GM23338 (cell line): ENCODE measurements at regions not wholly inside any gene's neighbourhood (a gene's known extent, or its start where the extent isn't known, plus 50 kb on each side); places are given as distances from the start of the nearest gene placed in this dataset.

Experiments
- ATAC-seq: fragments of 200-7000 bp; cut with Tn5 transposase; 3 replicates; pipeline ENCODE4 v1.9.1; 2020
- DNase-seq: peaks from one replicate; pipeline ENCODE4 v3.0.0-alpha.2; 2015; ENCODE audit warnings: low spot score
- H2AFZ ChIP-seq: fragments of 200-600 bp; sonication (generic); 2 replicates; pipeline ENCODE4 v1.8.0; 2016; ENCODE audit warnings: antibody characterized with exemption, mild to moderate bottlenecking, moderate library complexity
- H3F3A ChIP-seq: fragments of 200-600 bp; sonication (generic); replicated peaks from 2 replicates; pipeline ENCODE4 v1.8.0; 2017; ENCODE audit warnings: antibody characterized with exemption, mixed run types, low read depth
- H3K27ac ChIP-seq: fragments of 200-600 bp; sonication (generic); 2 replicates; pipeline ENCODE4 v1.6.1; 2016; ENCODE audit warnings: low read depth
- H3K27me3 ChIP-seq: fragments of 200-600 bp; sonication (generic); 2 replicates; pipeline ENCODE4 v1.8.0; 2016; ENCODE audit warnings: mild to moderate bottlenecking, mixed run types, moderate library complexity; ENCODE audit not compliant: insufficient read depth
- H3K36me3 ChIP-seq: fragments of 200-600 bp; sonication (generic); 2 replicates; pipeline ENCODE4 v1.8.0; 2016; ENCODE audit warnings: mild to moderate bottlenecking; ENCODE audit not compliant: insufficient read depth
- H3K4me1 ChIP-seq: fragments of 200-600 bp; sonication (generic); 2 replicates; pipeline ENCODE4 v1.8.0; 2016; ENCODE audit warnings: mild to moderate bottlenecking, moderate library complexity; ENCODE audit not compliant: insufficient read depth
- H3K4me2 ChIP-seq: fragments of 200-600 bp; sonication (generic); 2 replicates; pipeline ENCODE4 v1.7.1; 2017; ENCODE audit warnings: mixed run types
- H3K4me3 ChIP-seq: fragments of 200-600 bp; sonication (generic); 2 replicates; pipeline ENCODE4 v1.6.1; 2016; ENCODE audit warnings: mixed run types
- H3K79me2 ChIP-seq: fragments of 200-600 bp; sonication (generic); replicated peaks from 2 replicates; pipeline ENCODE4 v1.8.0; 2017; ENCODE audit warnings: mild to moderate bottlenecking; ENCODE audit not compliant: insufficient read depth
- H3K9me2 ChIP-seq: fragments of 200-600 bp; sonication (generic); 2 replicates; pipeline ENCODE4 v1.8.0; 2017; ENCODE audit not compliant: insufficient read depth
- H4K20me1 ChIP-seq: fragments of 200-600 bp; sonication (generic); replicated peaks from 2 replicates; pipeline ENCODE4 v1.8.0; 2017; ENCODE audit warnings: mild to moderate bottlenecking; ENCODE audit not compliant: insufficient read depth
- H3K27ac Mint-ChIP-seq: 2 replicates; pipeline ENCODE4 v1.8.0; 2020; ENCODE audit warnings: inconsistent platforms, mild to moderate bottlenecking, moderate library complexity, mixed read lengths
- H3K27me3 Mint-ChIP-seq: 3 replicates; pipeline ENCODE4 v1.8.0; 2022; ENCODE audit warnings: low read depth, mild to moderate bottlenecking, moderate library complexity, mixed read lengths, inconsistent platforms; ENCODE audit not compliant: insufficient read depth, poor library complexity
- H3K36me3 Mint-ChIP-seq: 3 replicates; pipeline ENCODE4 v1.8.0; 2021; ENCODE audit warnings: low read depth, mild to moderate bottlenecking, inconsistent platforms, moderate library complexity, mixed read lengths
- H3K4me1 Mint-ChIP-seq: 3 replicates; pipeline ENCODE4 v1.8.0; 2020; ENCODE audit warnings: mild to moderate bottlenecking, inconsistent platforms, mixed read lengths
- H3K4me3 Mint-ChIP-seq: 3 replicates; pipeline ENCODE4 v1.8.0; 2021; ENCODE audit warnings: moderate library complexity, mild to moderate bottlenecking, inconsistent platforms, mixed read lengths
- H3K9me3 Mint-ChIP-seq: 3 replicates; pipeline ENCODE4 v1.8.0; 2020; ENCODE audit warnings: moderate library complexity, mild to moderate bottlenecking, inconsistent platforms, mixed read lengths
- CREB1 ChIP-seq: fragments of 250-450 bp; sonication (Bioruptor Pico); IDR thresholded peaks from 2 replicates; pipeline ENCODE4 v1.5.0; 2020; ENCODE audit warnings: low read depth, mild to moderate bottlenecking, moderate library complexity
- EZH2 ChIP-seq: fragments of 200-600 bp; sonication (generic); IDR thresholded peaks from one replicate; pipeline ENCODE4 v1.8.0; 2017; ENCODE audit warnings: antibody characterized with exemption, mild to moderate bottlenecking, low read depth; ENCODE audit not compliant: unreplicated experiment
- EZH2phosphoT487 ChIP-seq: fragments of 200-600 bp; sonication (generic); IDR thresholded peaks from one replicate; pipeline ENCODE4 v1.8.1; 2018; ENCODE audit warnings: antibody characterized with exemption; ENCODE audit not compliant: unreplicated experiment
- JUNB ChIP-seq: IDR thresholded peaks from one replicate; pipeline ENCODE4 v1.6.1; 2016; ENCODE audit warnings: antibody characterized with exemption; ENCODE audit not compliant: unreplicated experiment
- NANOG ChIP-seq: IDR thresholded peaks from 2 replicates; pipeline ENCODE4 v1.6.1; 2016; ENCODE audit warnings: antibody characterized with exemption, borderline replicate concordance
- POLR2AphosphoS5 ChIP-seq: IDR thresholded peaks from 2 replicates; pipeline ENCODE4 v1.6.1; 2016; ENCODE audit warnings: antibody characterized with exemption, low read depth
- REST ChIP-seq: IDR thresholded peaks from one replicate; pipeline ENCODE4 v1.6.1; 2018; ENCODE audit warnings: antibody characterized with exemption; ENCODE audit not compliant: unreplicated experiment
- STAT1 ChIP-seq: IDR thresholded peaks from one replicate; pipeline ENCODE4 v1.6.1; 2016; ENCODE audit warnings: antibody characterized with exemption; ENCODE audit not compliant: unreplicated experiment
- ZNF114 ChIP-seq: fragments of 250-450 bp; sonication (Bioruptor Pico); IDR thresholded peaks from 2 replicates; pipeline ENCODE4 v1.5.0; 2020; ENCODE audit warnings: mild to moderate bottlenecking, moderate library complexity
- ZNF331 ChIP-seq: fragments of 250-450 bp; sonication (Bioruptor Pico); IDR thresholded peaks from 2 replicates; pipeline ENCODE4 v1.5.0; 2020; ENCODE audit warnings: low read depth, mild to moderate bottlenecking, moderate library complexity
- ZNF462 ChIP-seq: fragments of 250-450 bp; sonication (Bioruptor Pico); IDR thresholded peaks from 2 replicates; pipeline ENCODE4 v1.5.0; 2020; ENCODE audit warnings: mild to moderate bottlenecking, moderate library complexity
- TF ChIP-seq, protein P1 (sequence below): IDR thresholded peaks from 2 replicates; pipeline ENCODE4 v1.6.1; 2016; ENCODE audit warnings: antibody characterized with exemption
- TF ChIP-seq, protein P2 (sequence below), 2 experiments: fragments of 200-600 bp in 1 of 2; sonication (generic) in 1 of 2; conservative IDR thresholded peaks; 2 replicates each; pipeline versions ENCODE4 v1.5.1 to v1.6.1; 2016 to 2017; ENCODE audit warnings: antibody characterized with exemption in 2 of 2, low read depth in 2 of 2, mild to moderate bottlenecking in 2 of 2, moderate library complexity in 1 of 2

DNA sequence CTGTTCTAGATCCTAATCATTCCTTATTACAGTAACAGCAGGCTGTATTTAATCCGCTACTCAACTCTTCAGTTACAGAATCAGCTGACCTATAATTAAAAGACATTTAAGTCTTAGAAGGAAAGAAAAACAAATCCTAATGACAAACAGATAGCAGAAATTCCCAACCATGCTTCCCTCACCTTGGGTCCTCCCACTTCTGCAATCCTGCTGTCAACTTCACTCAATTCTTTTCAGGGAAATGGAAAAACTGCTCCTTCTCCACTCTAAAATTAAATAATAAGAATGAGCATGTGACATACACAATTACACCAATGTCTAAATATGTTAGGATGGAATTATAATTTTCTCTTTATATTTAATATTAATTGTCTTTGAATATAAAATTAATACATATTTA is 182.6 kb upstream of the LYPLAL1 start:
- Mint-ChIP-seq H3K4me3 (no peak overlapping the region), H3K27ac (no peak overlapping the region), H3K9me3 (peaks cover 3% of the 10 kb centered on the region; the same call in 1 of the 3 replicates), H3K36me3 (no peaks in the 10 kb centered on the region; the same call in 2 of the 3 replicates), H3K27me3 (no peaks in the 10 kb centered on the region), H3K4me1 (no peaks in the 10 kb centered on the region)
- H2AFZ ChIP-seq, result no peak overlapping the region
- no peaks in the 10 kb centered on the region for H3K9me2 ChIP-seq
- H3K79me2 ChIP-seq, result no peaks in the 10 kb centered on the region
- no peak overlapping the region for H3K4me3 ChIP-seq
- H3F3A ChIP-seq, result no peaks in the 10 kb centered on the region
- ATAC-seq (no peak), DNase-seq (no peak)
- no peaks in the 10 kb centered on the region for H3K27me3 ChIP-seq
- H3K4me1 ChIP-seq, result no peaks in the 10 kb centered on the region
- H3K27ac ChIP-seq, result no peak overlapping the region
- H3K4me2 ChIP-seq, result no peak overlapping the region
- peaks cover 3% of the 10 kb centered on the region; the same call in 1 of the 2 replicates for H3K36me3 ChIP-seq
- TF ChIP-seq, protein P1, sequence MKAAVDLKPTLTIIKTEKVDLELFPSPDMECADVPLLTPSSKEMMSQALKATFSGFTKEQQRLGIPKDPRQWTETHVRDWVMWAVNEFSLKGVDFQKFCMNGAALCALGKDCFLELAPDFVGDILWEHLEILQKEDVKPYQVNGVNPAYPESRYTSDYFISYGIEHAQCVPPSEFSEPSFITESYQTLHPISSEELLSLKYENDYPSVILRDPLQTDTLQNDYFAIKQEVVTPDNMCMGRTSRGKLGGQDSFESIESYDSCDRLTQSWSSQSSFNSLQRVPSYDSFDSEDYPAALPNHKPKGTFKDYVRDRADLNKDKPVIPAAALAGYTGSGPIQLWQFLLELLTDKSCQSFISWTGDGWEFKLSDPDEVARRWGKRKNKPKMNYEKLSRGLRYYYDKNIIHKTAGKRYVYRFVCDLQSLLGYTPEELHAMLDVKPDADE, result no peak
- no peak for TF ChIP-seq STAT1
- no peak for TF ChIP-seq ZNF462 (CRISPR knock-in tag)
- TF ChIP-seq ZNF114, result no peak
- TF ChIP-seq JUNB, result no peak
- TF ChIP-seq POLR2AphosphoS5, result no peak
- TF ChIP-seq EZH2, result no peak
- TF ChIP-seq REST, result no peak
- no peak for TF ChIP-seq NANOG
- TF ChIP-seq CREB1 (CRISPR knock-in tag), result no peak
- TF ChIP-seq ZNF331, result no peak
- TF ChIP-seq EZH2phosphoT487, result no peak
- TF ChIP-seq, protein P2, sequence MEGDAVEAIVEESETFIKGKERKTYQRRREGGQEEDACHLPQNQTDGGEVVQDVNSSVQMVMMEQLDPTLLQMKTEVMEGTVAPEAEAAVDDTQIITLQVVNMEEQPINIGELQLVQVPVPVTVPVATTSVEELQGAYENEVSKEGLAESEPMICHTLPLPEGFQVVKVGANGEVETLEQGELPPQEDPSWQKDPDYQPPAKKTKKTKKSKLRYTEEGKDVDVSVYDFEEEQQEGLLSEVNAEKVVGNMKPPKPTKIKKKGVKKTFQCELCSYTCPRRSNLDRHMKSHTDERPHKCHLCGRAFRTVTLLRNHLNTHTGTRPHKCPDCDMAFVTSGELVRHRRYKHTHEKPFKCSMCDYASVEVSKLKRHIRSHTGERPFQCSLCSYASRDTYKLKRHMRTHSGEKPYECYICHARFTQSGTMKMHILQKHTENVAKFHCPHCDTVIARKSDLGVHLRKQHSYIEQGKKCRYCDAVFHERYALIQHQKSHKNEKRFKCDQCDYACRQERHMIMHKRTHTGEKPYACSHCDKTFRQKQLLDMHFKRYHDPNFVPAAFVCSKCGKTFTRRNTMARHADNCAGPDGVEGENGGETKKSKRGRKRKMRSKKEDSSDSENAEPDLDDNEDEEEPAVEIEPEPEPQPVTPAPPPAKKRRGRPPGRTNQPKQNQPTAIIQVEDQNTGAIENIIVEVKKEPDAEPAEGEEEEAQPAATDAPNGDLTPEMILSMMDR (conservative IDR thresholded peaks at IDR 0.05; ENCODE audit: low read depth in 2 of 2), result no peak
- no peaks in the 10 kb centered on the region for H4K20me1 ChIP-seq
